GM06990 (cell line): ENCODE measurements at regions not wholly inside any gene's neighbourhood (a gene's known extent, or its start where the extent isn't known, plus 50 kb on each side); places are given as distances from the start of the nearest gene placed in this dataset.

Source experiments
- DNase-seq: peaks from one replicate; pipeline ENCODE4 v3.0.0-alpha.2; 2011; ENCODE audit not compliant: insufficient read length; ENCODE audit errors: extremely low read depth
- H3K27me3 ChIP-seq: replicated peaks from 2 replicates; pipeline ENCODE4 v1.6.0; 2011; ENCODE audit warnings: low read length; ENCODE audit not compliant: control insufficient read depth, insufficient read depth
- H3K36me3 ChIP-seq: 2 replicates; pipeline ENCODE4 v1.5.1; 2011; ENCODE audit warnings: low read length; ENCODE audit not compliant: control insufficient read depth, insufficient read depth
- H3K4me3 ChIP-seq: replicated peaks from 2 replicates; pipeline ENCODE4 v1.5.1; 2011; ENCODE audit warnings: low read depth, mild to moderate bottlenecking, control low read depth, low read length
- TF ChIP-seq, protein P1 (sequence below): IDR thresholded peaks from 2 replicates; pipeline ENCODE4 v1.5.1; 2011; ENCODE audit warnings: low read length, control low read depth, mild to moderate bottlenecking, inconsistent platforms; ENCODE audit not compliant: insufficient read depth, poor library complexity, severe bottlenecking

DNA sequence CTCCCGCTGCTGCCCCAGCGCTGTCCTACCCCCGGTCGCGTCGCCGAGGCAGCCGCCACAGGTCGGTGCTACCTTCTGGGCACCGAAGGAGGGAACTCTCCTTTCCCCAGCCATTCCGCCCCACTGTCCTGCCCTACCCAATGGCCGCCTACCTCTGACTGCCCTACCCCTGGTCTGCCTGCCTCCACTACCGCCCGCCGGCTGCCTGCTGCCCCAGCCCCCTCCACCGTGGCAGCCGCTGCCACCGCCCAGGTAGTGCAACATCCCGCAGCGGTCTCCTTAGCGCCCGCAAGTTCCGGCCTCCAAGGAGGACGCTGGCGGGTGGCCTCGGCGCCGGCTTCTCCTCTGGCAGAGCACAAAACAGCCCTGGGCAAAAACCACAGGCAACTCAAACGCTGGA is 1303.1 kb downstream of the UQCRFS1 start:
- Histone ChIP-seq H3K27me3 (no peaks in the 10 kb centered on the region), H3K4me3 (no peak overlapping the region), H3K36me3 (no peaks in the 10 kb centered on the region)
- no peak for DNase-seq
- TF ChIP-seq, protein P1, sequence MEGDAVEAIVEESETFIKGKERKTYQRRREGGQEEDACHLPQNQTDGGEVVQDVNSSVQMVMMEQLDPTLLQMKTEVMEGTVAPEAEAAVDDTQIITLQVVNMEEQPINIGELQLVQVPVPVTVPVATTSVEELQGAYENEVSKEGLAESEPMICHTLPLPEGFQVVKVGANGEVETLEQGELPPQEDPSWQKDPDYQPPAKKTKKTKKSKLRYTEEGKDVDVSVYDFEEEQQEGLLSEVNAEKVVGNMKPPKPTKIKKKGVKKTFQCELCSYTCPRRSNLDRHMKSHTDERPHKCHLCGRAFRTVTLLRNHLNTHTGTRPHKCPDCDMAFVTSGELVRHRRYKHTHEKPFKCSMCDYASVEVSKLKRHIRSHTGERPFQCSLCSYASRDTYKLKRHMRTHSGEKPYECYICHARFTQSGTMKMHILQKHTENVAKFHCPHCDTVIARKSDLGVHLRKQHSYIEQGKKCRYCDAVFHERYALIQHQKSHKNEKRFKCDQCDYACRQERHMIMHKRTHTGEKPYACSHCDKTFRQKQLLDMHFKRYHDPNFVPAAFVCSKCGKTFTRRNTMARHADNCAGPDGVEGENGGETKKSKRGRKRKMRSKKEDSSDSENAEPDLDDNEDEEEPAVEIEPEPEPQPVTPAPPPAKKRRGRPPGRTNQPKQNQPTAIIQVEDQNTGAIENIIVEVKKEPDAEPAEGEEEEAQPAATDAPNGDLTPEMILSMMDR: no peak

DNA sequence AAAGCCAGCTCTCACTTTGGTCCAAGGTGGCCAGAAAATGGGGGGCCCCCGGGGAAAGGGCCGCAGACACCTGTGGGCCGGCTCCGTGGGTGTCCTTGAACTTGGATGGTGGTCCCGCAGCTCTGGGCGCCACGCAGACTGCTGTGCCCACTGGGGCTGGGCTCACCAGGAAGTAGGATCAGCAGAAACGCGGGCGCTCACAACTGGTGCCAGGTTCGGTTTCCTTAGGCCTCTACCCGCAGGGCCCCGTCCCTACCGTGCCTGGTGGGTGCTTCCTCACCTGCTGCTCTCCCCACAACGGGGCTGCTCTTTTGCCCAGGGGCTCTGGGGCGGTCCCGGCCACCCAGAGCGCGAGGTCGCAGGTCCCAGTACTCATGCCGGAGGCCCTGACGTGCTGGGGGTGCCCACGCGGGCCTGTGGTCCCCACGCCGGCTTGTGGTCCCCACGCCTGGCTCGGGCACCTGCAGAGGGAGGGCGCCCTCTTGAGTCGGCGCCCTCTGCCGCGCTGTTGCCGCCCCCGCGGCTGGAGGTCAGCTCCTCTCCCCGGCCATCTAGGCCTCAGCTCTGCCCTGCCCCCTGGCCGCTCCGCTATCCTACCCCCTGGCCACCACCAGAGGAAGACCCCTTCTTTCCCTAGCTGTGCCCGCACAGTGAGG is 1303.6 kb downstream of the UQCRFS1 start:
- TF ChIP-seq, protein P1: no peak
- Histone ChIP-seq H3K27me3 (no peaks in the 10 kb centered on the region), H3K4me3 (no peak overlapping the region), H3K36me3 (no peaks in the 10 kb centered on the region)
- DNase-seq: no peak

DNA sequence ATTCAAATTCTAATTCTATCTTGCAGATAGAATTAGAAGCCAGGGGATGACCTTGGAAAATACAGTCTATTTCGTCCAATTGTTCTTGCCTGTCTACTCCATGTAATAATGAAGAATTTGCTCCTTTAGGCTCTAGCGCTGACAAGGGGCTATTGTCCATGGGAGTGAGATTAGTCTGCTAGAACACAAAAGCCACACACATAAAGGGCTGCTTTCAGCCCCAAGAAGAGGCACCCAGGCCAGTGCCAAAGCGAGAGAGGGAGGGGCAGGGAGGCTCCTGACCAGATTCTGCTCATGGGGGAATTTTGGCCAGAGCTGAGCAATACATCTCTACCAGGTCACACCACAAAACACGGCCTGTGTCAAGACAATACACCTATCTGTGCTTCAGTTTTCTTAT is 1306.9 kb downstream of the UQCRFS1 start:
- no peaks in the 10 kb centered on the region for H3K27me3 ChIP-seq
- no peak for DNase-seq
- no peaks in the 10 kb centered on the region for H3K36me3 ChIP-seq
- TF ChIP-seq, protein P1: no peak
- H3K4me3 ChIP-seq: no peak overlapping the region

DNA sequence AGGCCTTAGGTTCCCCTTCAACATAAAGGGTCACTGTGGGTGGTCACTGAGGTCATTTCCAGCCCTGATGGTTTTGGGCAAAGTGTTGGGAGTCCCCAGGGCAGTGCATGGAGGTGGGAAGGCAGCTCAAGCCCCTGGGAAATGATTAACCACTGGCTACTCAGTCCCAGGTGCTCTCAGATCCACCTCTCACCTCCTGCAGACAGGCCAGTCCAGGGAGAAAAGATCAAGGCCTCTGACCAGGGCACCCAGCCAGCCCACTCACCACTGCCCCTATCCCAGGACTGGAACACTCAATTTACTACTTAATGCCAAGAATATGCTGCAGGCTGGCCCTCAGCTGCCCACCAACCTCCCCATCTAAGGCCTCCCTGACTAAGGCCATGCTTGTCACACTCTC is 1307.9 kb downstream of the UQCRFS1 start:
- TF ChIP-seq, protein P1: no peak
- DNase-seq: no peak
- Histone ChIP-seq H3K36me3 (no peaks in the 10 kb centered on the region), H3K27me3 (no peaks in the 10 kb centered on the region; the same call in 1 of the 2 replicates), H3K4me3 (no peak overlapping the region)

DNA sequence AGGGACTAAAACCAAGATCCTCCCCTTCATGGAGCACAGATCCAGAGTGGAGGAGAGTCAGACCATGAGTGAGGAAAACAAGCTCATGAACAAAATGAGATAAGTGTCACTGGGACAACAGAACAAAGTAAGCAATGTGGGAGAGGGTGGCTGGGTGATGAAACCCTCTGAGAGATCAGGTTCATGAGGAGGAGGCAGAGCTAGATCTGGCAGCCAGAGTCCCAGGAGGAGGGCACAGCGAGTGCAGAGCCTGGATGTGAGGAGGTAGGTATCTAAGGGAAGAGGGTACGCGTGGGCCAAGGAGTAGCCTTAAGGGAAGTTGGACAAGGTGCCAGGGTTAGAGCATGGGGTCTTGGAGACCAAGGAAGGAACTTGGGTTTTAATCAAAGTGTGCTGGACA is 1311.9 kb downstream of the UQCRFS1 start:
- Histone ChIP-seq H3K4me3 (no peak overlapping the region), H3K36me3 (no peaks in the 10 kb centered on the region), H3K27me3 (no peaks in the 10 kb centered on the region; the same call in 1 of the 2 replicates)
- DNase-seq: no peak
- TF ChIP-seq, protein P1: no peak

DNA sequence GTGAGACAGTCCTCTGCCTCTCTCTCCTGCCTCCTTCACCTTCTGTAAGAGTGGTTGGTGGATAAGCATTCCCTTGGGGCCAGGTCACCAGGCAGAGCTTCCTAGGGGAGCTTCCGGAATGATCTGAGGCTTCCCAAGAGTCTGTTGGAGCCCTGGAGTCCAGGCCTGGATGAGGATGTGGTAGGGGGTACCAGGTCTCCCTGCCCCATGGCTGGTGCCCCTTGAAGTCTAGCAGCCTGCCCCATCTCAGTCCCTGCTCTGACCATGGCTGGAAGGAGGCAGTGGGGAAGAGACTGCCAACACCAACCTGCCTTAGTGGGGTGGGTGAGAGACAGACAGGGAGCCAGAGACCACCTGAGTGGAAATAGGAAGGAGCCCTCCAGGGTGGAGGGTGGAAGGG is 1316.9 kb downstream of the UQCRFS1 start:
- no peaks in the 10 kb centered on the region for H3K36me3 ChIP-seq
- no peak for DNase-seq
- H3K27me3 ChIP-seq: no peaks in the 10 kb centered on the region; the same call in 1 of the 2 replicates
- TF ChIP-seq, protein P1: no peak
- H3K4me3 ChIP-seq: no peak overlapping the region
